HG03064 (cell line): ENCODE measurements at regions not wholly inside any gene's neighbourhood (a gene's known extent, or its start where the extent isn't known, plus 50 kb on each side); places are given as distances from the start of the nearest gene placed in this dataset.
"Not testable (repeated sequence)": the region's sequence is repeated elsewhere in the genome, so short reads cannot be mapped to it uniquely, and the experiment has no call there.

ENCODE experiments used
- ATAC-seq: cut with Tn5 transposase; IDR thresholded peaks from one replicate; pipeline ENCODE4 v1.9.1; 2021; ENCODE audit warnings: low read depth; ENCODE audit not compliant: unreplicated experiment

DNA sequence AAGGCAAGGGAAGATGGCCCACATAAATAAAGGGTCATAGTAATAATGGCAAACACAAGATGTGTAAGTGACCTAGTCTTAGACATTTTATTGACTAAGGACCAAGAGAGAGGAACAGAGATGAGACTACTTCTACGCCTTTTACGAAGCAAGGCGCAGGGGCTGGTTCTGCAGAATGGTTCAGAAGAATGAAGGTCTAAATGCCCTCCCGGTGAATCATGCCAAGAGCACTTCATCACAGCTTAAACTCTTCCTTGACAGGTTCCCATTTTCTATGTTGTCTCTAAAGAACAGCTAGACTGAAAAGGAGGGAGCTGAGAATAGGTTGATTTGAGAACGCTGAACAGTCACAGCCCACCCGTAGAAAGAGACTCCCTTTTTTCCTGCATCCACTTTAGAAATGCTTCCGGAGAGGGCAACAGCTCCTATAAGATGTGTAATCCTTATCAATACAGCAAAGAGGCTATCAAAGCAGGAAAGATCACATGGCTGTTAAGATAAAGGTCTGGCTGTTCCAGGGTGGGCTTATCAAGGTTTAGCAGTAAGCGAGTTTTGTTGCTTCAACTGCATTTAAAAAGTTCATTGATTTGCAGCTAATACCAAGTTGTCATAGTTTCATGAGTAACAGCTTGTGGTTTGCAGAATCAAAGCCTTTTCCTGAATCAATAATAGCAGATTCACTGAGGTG is 93.4 kb upstream of the AUTS2 start:
- ATAC-seq, result no peak

DNA sequence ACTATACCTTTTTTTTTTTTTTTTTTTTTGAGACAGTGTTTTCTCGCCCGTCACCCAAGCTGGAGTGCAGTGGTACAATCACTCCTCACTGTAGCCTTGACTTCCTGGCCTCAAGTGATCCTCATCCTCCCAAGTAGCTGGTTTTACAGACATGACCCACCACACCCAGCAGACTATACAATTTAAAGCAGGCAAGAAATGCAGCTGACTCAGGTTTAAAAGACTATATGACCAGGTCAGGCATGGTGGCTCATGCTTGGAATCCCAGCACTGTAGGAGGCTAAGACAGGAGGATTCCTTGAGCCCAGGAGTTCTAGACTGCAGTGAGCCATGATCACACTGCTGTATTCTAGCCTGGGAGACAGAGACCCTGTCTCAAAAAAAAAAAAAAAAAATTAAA is 89.5 kb upstream of the AUTS2 start:
- no peak for ATAC-seq

DNA sequence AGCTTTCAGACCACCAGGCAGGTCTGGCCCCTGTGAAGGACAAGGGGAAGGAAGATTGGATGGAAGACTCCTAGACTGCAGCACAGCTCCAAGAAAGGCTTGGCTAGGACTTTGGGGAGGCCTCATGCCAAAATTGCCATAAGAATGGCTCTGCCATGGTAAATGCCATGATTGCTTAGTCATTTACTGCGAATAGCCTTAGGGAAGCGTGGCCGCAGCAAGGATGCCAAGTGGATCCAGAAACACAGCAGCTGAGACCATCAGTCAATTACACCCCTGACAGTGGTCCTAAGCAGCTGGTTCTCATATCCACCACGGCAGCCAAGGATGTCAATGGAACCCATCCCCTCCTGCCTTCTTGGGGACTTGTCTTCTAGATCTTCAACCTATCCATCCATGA is 88.2 kb upstream of the AUTS2 start:
- ATAC-seq, result no peak

DNA sequence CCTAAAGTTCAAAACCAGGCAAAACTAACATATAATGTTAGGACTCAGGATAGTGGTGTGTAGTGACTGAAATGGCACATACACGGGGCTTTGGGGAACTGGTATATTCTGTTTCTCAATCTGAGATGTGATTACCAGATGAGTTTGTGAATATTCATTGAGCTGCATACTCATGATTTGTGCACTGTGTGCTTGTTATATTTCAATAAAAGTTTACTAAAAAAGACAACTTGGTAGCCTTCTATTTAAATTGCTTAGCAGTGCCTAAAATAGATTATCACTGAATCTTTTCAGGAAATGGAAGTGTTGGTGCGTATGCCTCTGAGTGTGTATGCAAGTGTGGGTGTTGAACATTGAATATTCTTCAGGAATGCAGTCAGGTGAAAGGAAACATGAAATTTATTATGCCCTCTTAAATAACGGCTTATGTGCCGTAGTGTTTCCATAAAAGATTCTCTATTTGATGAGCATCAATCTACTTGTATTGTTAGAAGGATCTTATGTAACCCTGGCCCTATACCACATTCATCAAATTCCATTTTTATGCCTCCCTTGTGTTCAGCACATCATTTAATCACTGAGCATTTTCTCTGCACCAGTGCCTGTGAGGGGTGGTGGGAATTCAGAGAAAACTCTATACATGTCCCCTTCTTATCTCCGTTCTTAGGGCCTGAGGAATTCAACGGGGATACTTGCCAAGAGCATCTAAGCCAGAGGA is 82.6 kb upstream of the AUTS2 start:
- no peak for ATAC-seq

DNA sequence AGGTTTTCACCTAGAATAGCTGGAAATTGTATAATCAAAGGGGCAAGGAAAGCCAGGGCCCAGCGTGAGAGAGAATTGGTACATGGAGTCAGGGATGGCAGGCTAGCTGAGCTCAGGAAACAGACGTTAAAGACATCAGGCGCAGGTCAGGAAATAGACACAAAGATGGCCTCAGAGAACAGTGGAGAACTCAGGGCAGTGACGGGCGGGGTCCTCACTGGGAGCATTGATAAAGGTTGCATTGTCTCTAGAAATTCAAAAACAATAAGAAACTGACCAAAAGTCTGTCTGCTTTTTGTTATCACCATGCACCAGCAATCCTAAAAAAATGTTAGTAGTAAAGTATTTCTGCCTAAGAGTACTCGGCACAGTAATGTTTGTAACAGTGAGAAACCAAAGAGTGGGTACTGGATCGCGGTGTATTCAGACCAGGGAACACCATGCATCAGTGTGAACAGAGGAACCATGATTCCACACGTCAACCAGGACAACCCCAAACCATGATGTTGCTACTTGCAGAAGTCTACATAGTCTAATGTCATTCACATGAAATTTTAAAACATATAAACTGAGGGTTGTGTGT is 81.9 kb upstream of the AUTS2 start:
- ATAC-seq, result no peak

DNA sequence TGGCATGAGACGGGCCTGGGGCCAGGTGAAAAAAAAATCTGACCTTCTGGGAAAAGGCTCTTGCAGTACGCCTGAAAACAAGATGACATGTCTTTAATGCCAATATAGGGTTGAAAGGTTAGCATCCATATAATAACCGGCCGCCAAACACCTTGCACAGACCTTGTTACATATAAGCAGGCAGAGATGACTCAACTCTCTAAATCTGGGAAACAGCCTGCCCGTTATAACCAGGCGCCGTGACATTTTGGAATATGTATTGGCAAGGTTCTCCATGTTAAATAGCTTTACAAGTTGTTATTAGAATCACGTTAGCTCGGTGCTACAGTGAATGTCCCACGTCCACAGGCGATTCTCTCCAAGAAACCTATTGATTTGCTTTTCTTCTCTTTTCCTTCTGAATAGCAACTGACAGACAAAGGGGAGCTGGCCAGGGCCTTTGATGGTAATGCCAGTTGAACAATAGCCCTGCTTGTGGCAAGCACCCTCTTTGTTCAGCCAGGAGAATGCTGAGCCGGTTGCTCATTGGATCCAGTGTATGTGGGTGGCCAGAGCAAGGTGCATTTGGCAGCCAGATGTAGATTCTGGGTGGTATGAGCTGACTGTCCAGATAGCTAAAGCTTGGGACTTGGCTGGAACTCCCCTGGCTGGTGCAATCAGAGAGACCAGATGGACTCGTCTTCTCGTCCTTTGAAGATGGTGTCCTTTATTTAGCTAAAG is 80.1 kb upstream of the AUTS2 start:
- ATAC-seq, result no peak

DNA sequence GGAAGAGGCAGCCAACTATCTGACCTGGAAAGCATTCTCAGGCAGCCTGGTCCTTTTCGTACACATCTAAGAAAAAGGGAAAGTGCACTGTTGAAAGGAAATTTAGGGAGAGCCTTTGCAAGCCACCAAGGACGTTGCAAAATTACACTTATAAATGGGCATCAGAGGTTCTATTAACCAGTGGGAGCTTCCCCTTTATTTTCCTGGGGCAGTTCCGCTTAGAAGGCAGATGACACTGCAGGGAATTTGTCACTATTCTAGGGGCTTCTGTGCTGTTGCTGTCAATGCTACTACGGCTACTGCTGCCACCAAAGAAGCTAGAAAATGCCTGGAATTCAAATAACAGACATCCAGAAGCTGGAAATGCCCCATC is 79.6 kb upstream of the AUTS2 start:
- ATAC-seq, result no peak

DNA sequence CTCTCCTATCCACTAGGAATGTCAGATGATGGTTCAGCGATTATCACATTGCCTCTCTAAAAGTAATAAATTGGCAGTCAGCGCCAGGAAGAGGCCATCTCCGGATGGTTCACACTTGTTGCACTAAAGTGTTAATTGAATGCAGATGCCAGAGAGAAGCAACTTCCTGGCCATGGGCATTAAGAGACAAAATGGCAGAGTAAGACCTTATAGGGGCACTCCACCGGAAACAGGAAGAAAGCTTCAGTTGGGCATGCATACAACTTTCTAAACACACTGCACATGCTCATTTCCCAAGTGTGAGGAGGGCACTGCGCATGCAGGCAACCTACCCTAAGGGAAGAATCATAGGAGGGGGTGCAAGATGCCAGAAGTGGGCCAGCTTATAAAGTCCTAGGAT is 71.7 kb upstream of the AUTS2 start:
- no peak for ATAC-seq

DNA sequence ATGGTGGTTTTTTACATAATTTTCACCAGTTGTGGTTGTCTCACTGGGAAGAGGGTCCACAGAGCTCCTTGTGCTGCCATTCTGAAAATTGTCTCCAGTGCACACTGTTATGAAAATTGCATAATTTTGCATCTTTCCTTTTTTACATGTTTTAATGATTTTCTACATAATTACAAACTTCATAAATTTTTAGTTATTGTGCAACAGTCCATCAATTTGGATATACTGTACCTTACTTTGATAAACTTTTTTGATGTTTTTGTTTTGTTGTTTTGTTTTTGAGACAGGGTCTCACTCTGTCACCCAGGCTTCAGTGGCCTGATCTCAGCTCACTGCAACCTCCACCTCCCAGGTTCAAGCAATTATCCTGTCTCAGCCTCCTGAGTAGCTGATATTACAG is 70.6 kb upstream of the AUTS2 start:
- no peak for ATAC-seq

DNA sequence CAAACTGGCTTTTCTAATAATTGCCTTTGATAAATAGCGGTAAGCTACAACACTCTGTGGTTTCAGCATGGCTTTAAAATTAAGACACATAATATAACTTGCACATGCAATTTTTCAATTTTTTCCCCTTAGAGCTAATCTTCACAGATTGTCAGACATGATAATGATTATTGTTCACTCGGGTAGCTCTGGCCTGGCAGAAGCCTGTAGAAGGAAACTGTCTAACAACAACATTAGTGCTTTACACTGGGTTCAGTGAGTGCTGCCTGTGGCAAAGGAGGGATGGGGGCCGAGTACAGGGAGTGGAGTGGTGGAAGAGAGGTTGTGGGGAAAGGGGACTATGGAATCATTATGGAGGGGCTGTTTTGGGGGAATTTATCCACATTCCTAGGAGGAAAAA is 67.2 kb upstream of the AUTS2 start:
- ATAC-seq, result no peak

DNA sequence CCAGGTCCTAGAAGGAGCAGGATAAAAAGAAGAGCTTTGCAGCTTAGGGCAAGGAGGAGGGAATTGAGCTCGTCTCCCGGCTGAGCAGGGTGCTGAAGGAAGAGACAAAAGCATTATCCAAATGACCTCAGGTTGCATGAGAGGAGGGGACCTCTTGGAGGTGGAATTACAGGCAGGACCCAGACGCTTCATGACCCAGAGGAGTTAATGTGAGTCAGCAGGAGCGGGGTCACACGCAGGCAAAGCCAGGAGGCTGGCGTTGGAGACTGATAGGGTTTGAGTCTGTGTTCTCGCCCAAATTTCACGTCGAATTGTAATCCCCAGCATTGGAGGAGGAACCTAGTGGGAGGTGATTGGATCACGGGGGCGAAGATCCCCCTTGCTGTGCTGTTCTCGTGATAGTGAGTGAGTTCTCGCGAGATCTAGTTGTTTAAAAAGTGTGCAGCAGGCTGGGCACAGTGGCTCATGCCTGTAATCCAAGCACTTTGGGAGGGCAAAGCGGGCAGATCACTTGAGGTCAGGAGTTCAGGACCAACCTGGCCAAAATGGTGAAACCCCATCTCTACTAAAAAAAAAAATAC is 63.7 kb upstream of the AUTS2 start:
- ATAC-seq, result no peak

DNA sequence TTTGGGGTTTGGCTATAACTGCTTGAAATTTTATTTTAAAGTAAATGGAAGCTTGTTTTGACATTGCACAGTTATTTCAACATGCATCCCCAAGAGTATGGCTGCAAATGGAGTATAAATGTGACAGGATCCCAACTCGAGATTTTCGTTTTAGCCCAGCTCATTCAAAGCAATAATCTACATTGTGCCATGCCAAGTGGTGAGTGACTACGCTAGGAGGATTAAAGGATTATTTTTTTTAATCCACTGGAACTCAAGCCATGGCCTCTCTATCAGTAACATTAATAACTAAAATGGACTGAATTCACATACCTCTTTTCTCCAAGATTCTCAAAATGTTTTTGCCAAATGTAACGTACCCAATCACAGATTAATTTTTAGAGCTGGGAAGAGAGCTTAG is 60.6 kb upstream of the AUTS2 start:
- ATAC-seq, result no peak

DNA sequence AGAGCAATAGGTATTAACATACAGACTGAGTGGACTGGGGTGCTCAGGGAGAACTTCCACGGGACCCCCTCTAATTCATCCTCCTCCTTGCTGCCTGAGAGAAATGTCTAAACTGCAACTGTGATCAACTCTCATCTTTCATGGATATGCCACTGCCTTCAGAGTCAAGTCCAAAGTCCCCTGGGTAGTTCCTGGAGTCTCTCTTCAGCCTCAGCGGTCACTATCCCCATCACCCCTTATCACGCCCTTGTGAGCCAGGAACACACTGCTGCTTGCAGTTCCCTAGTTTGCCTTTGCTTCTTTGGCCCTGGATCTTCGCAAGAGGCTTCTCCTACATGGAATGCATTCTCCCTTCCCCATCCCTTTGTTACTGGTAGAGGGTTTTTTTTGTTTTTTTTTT is 58.7 kb upstream of the AUTS2 start:
- ATAC-seq, result no peak

DNA sequence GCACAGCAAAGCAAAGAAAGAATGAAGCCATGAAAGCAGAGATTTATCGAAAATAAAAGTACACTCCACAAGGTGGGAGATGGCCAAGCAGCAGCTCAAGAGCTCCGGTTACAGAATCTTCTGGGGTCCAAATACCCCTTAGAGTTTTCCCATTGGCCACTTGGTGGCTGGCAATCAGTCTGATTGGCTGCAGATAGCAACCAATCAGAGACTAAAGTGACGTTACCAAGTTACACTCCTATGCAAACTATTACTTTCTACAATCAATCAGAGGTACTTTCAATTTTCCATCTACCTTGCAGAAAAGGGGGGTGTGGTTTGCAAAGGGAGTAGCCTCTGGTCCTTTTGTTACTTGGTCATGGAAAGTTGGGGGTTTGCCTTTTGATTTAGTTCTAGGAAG is 58.0 kb upstream of the AUTS2 start:
- ATAC-seq, result no peak

DNA sequence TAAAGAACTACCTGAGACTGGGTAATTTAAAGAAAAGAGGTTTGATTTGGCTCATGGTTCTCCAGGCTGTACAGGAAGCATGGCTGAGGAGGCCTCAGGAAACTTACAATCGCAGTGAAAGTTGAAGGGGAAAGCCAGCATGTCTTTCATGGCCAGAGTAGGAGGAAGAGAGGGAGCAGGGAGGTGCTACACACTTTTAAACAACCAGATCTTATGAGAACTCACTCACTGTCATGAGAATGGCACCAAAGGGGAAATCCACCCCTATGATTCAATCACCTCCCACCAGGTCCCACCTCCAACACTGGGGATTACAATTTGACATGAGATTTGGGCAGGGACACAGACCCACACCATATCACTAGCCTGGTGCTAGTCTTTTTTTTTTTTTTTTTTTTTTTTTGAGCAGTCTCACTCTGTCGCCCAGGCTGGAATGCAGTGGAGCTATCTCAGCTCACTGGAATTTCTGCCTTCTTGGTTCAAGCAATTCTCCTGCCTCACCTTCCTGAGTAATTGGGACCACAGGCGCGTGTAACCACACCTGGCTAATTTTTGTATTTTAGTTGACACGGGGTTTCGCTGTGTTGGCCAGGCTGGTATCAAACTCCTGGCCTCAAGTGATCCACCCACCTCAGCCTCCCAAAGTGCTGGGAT is 56.4 kb upstream of the AUTS2 start:
- ATAC-seq, result not testable (repeated sequence)

DNA sequence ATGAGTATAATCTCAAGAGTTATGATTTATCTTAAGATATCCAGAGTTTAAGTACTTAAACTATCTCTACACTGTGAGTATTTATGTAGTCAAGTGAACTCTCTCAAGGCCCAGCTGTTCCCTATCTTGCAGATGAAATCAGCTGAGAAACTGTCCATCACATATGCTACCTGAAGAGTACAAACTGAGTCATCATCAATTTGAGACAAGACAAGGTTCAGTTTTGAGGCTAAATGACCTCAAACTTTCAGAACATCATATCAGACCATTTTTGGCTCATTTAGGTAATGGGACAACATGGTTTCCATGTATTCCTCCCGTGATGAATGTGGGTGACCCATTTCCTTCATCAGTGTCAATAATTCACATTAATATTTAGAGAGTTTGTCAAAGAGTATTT is 53.1 kb upstream of the AUTS2 start:
- ATAC-seq, result no peak
